ENCODE measurements at regions not wholly inside any gene's neighbourhood (a gene's known extent, or its start where the extent isn't known, plus 50 kb on each side); places are given as distances from the start of the nearest gene placed in this dataset.

DNA sequence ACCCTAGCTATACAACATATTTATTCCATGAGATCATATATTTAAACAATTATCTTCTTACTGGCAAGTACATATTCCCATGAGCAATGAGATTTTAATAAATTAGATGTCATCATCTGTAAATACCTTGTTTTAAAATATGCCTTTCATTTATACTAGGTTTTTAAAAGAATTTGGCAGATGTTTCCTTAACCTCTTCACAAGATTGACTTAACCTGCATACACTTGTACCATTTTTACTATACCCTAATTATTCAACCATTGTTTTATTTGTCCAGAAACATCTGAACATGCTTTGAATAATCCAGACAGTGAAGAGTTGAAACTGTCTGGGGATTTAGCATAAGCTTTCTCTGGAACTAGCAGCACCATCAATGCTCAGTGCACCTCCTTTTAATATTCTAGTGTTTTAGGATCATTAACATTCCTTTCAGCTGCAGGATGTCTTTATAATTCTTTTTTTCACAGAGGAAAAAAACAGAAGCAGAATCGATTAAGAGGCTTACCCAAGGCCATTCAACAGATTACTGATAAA is 188.0 kb upstream of the TENT5A start:
- TF ChIP-seq, protein P1, sequence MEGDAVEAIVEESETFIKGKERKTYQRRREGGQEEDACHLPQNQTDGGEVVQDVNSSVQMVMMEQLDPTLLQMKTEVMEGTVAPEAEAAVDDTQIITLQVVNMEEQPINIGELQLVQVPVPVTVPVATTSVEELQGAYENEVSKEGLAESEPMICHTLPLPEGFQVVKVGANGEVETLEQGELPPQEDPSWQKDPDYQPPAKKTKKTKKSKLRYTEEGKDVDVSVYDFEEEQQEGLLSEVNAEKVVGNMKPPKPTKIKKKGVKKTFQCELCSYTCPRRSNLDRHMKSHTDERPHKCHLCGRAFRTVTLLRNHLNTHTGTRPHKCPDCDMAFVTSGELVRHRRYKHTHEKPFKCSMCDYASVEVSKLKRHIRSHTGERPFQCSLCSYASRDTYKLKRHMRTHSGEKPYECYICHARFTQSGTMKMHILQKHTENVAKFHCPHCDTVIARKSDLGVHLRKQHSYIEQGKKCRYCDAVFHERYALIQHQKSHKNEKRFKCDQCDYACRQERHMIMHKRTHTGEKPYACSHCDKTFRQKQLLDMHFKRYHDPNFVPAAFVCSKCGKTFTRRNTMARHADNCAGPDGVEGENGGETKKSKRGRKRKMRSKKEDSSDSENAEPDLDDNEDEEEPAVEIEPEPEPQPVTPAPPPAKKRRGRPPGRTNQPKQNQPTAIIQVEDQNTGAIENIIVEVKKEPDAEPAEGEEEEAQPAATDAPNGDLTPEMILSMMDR (conservative IDR thresholded peaks at IDR 0.05): no peak
- Mint-ChIP-seq H3K4me1 (peaks cover 30 to 32% of the 10 kb centered on the region in 2 experiments), H3K9me3 (no peaks in the 10 kb centered on the region), H3K4me3 (no peak overlapping the region), H3K27ac (no peak overlapping the region), H3K36me3 (ENCODE audit: insufficient read depth in 1 of 3, low read depth in 3 of 3) (no peaks in the 10 kb centered on the region), H3K27me3 (ENCODE audit: low read depth) (no peaks in the 10 kb centered on the region)
- no peak overlapping the region for H2AK5ac ChIP-seq (ENCODE audit: insufficient read length, low read length)
- no peak overlapping the region for H4K91ac ChIP-seq (ENCODE audit: insufficient read length, low read depth, low read length)
- H3K27me3 ChIP-seq (ENCODE audit: insufficient read depth, low read length): no peaks in the 10 kb centered on the region
- H3K56ac ChIP-seq (ENCODE audit: insufficient read length, low read depth, low read length): no peak overlapping the region
- WGBS (ENCODE audit: extremely low coverage, insufficient read length, low lambda C conversion rate): no CpG with 5 or more reads among the region's 1 CpG
- peaks cover 9% of the 10 kb centered on the region; the same call in 1 of the 2 replicates for H3K4me1 ChIP-seq (ENCODE audit: insufficient read depth, low read length)
- H3K14ac ChIP-seq (ENCODE audit: insufficient read depth, low read length): no peak overlapping the region
- H2BK5ac ChIP-seq (ENCODE audit: insufficient read length, low read length): no peak overlapping the region
- H3K27ac ChIP-seq (ENCODE audit: insufficient read length, low read depth, low read length): no peak overlapping the region
- no peak overlapping the region for H3K9ac ChIP-seq (ENCODE audit: extremely low read depth, insufficient read length, low read length)
- H3K23ac ChIP-seq (ENCODE audit: insufficient read length, low read depth, low read length): no peak overlapping the region
- H2BK12ac ChIP-seq (ENCODE audit: insufficient read length, low read depth, low read length): no peak overlapping the region
- no peaks in the 10 kb centered on the region for H3K23me2 ChIP-seq (ENCODE audit: insufficient read length, low read depth, low read length, poor library complexity, severe bottlenecking)
- H3K4me2 ChIP-seq (ENCODE audit: insufficient read depth, insufficient read length, low read length): no peak overlapping the region
- H3K9me3 ChIP-seq (ENCODE audit: control insufficient read depth, low read depth, low read length): no peaks in the 10 kb centered on the region
- no peaks in the 10 kb centered on the region for H3K79me1 ChIP-seq (ENCODE audit: insufficient read depth, low read depth, low read length, poor library complexity, severe bottlenecking)
- no peaks in the 10 kb centered on the region for H4K20me1 ChIP-seq (ENCODE audit: control insufficient read depth, insufficient read depth, insufficient read length)
- no peak overlapping the region for H3T11ph ChIP-seq (ENCODE audit: low read length)
- no peak overlapping the region for H2BK120ac ChIP-seq (ENCODE audit: low read depth, low read length, poor library complexity, severe bottlenecking)
- no peak overlapping the region for H3K4ac ChIP-seq (ENCODE audit: low read depth, low read length)
- no peak overlapping the region for H2BK20ac ChIP-seq (ENCODE audit: low read depth, low read length, poor library complexity, severe bottlenecking)
- H2AFZ ChIP-seq (ENCODE audit: low read length): no peak overlapping the region
- no peaks in the 10 kb centered on the region for H3K79me2 ChIP-seq (ENCODE audit: insufficient read depth, low read length)
- no peak overlapping the region for H3K18ac ChIP-seq (ENCODE audit: insufficient read length, low read depth, low read length)
- no peak overlapping the region for H4K8ac ChIP-seq (replicated peaks; ENCODE audit: insufficient read length, low read depth, low read length)
- DNase-seq: no peak
- no peak overlapping the region for H2BK15ac ChIP-seq (ENCODE audit: low read depth, low read length)
- H4K5ac ChIP-seq (ENCODE audit: insufficient read length, low read depth, low read length): no peak overlapping the region

Measured in H9 (cell line).